ENCODE measurements at regions not wholly inside any gene's neighbourhood (a gene's known extent, or its start where the extent isn't known, plus 50 kb on each side); places are given as distances from the start of the nearest gene placed in this dataset.

- Histone ChIP-seq H3K9ac (ENCODE audit: low read depth in 1 of 3, low read length in 3 of 3) (peak overlapping the region in 1 of 3 donors; percentile 16), H3K27ac (ENCODE audit: low read depth, low read length) (peak overlapping the region; percentile 55)
These were observed 101.9 kb upstream of the RBPJ start for GRCh38 chr4:26218677-26219605.

DNA sequence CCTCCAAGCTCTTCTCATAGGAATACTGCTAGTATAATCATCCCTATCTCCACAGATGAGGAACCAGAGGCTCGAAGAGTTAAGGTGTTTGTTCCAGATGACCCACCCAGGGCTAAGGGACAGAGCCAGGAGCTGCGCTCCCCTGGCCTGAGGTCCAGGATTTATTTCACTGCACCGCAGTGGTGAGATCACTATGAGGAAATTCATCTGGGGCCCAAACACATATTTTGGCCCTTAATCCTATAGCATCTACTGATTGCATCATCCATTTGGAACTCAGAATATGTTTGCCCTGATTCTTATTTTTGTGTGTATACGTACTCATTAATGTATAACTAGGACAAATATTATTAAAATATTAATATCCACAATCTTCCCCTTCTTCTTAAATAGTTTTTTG lies 100.1 kb upstream of the RBPJ start:
- H3K9ac ChIP-seq (ENCODE audit: low read depth in 1 of 3, low read length in 3 of 3) = no peak overlapping the region
- peaks cover 3 to 8% (median 7%) of the 10 kb centered on the region in 3 donors for H3K4me1 ChIP-seq (ENCODE audit: control insufficient read depth in 3 of 3, insufficient read depth in 3 of 3, low read length in 3 of 3)
- H3K27me3 ChIP-seq (ENCODE audit: control insufficient read depth in 3 of 3, insufficient read depth in 3 of 3, low read length in 3 of 3) = no peaks in the 10 kb centered on the region
- H3K4me3 ChIP-seq (ENCODE audit: low read length in 3 of 3) = no peak overlapping the region
- H3K27ac ChIP-seq (ENCODE audit: low read depth, low read length) = no peak overlapping the region
- H3K36me3 ChIP-seq (ENCODE audit: control insufficient read depth in 3 of 3, insufficient read depth in 3 of 3, low read length in 3 of 3) = no peaks in the 10 kb centered on the region
- H3K9me3 ChIP-seq (ENCODE audit: control insufficient read depth in 3 of 3, low read length in 3 of 3) = no peaks in the 10 kb centered on the region

More at GRCh38 chr4:26218677-26219605, 101.9 kb upstream of the RBPJ start:
- Histone ChIP-seq H3K9me3 (ENCODE audit: control insufficient read depth in 3 of 3, low read length in 3 of 3) (no peaks in the 10 kb centered on the region), H3K4me3 (ENCODE audit: low read length in 3 of 3) (peak overlapping the region in 1 of 3 donors; percentile 35), H3K4me1 (ENCODE audit: control insufficient read depth in 3 of 3, insufficient read depth in 3 of 3, low read length in 3 of 3) (peaks cover 3 to 8% (median 7%) of the 10 kb centered on the region in 3 donors), H3K36me3 (ENCODE audit: control insufficient read depth in 3 of 3, insufficient read depth in 3 of 3, low read length in 3 of 3) (no peaks in the 10 kb centered on the region), H3K27me3 (ENCODE audit: control insufficient read depth in 3 of 3, insufficient read depth in 3 of 3, low read length in 3 of 3) (no peaks in the 10 kb centered on the region)

GRCh38 chr4:26223155-26223554 lies 97.7 kb upstream of the RBPJ start:
- H3K4me3 ChIP-seq (ENCODE audit: low read length in 3 of 3) = no peak overlapping the region
- H3K9me3 ChIP-seq (ENCODE audit: control insufficient read depth in 3 of 3, low read length in 3 of 3) = no peaks in the 10 kb centered on the region
- peaks cover 0 to 7% (median 5%) of the 10 kb centered on the region in 3 donors for H3K4me1 ChIP-seq (ENCODE audit: control insufficient read depth in 3 of 3, insufficient read depth in 3 of 3, low read length in 3 of 3)
- H3K9ac ChIP-seq (ENCODE audit: low read depth in 1 of 3, low read length in 3 of 3) = no peak overlapping the region
- no peaks in the 10 kb centered on the region for H3K27me3 ChIP-seq (ENCODE audit: control insufficient read depth in 3 of 3, insufficient read depth in 3 of 3, low read length in 3 of 3)
- no peaks in the 10 kb centered on the region for H3K36me3 ChIP-seq (ENCODE audit: control insufficient read depth in 3 of 3, insufficient read depth in 3 of 3, low read length in 3 of 3)
- H3K27ac ChIP-seq (ENCODE audit: low read depth, low read length) = no peak overlapping the region

- no peak overlapping the region for H3K27ac ChIP-seq (ENCODE audit: low read depth, low read length)
- no peaks in the 10 kb centered on the region for H3K36me3 ChIP-seq (ENCODE audit: control insufficient read depth in 3 of 3, insufficient read depth in 3 of 3, low read length in 3 of 3)
- no peak overlapping the region for H3K9ac ChIP-seq (ENCODE audit: low read depth in 1 of 3, low read length in 3 of 3)
- no peak overlapping the region for H3K4me3 ChIP-seq (ENCODE audit: low read length in 3 of 3)
- no peaks in the 10 kb centered on the region for H3K4me1 ChIP-seq (ENCODE audit: control insufficient read depth in 3 of 3, insufficient read depth in 3 of 3, low read length in 3 of 3)
- H3K27me3 ChIP-seq (ENCODE audit: control insufficient read depth in 3 of 3, insufficient read depth in 3 of 3, low read length in 3 of 3) = no peaks in the 10 kb centered on the region
- no peaks in the 10 kb centered on the region for H3K9me3 ChIP-seq (ENCODE audit: control insufficient read depth in 3 of 3, low read length in 3 of 3)
These were observed 94.0 kb upstream of the RBPJ start for GRCh38 chr4:26226629-26227376.

GRCh38 chr4:26227601-26228229 lies 93.1 kb upstream of the RBPJ start:
- H3K36me3 ChIP-seq (ENCODE audit: control insufficient read depth in 3 of 3, insufficient read depth in 3 of 3, low read length in 3 of 3) = no peaks in the 10 kb centered on the region
- H3K27ac ChIP-seq (ENCODE audit: low read depth, low read length) = no peak overlapping the region
- H3K27me3 ChIP-seq (ENCODE audit: control insufficient read depth in 3 of 3, insufficient read depth in 3 of 3, low read length in 3 of 3) = no peaks in the 10 kb centered on the region
- no peaks in the 10 kb centered on the region for H3K9me3 ChIP-seq (ENCODE audit: control insufficient read depth in 3 of 3, low read length in 3 of 3)
- no peaks in the 10 kb centered on the region for H3K4me1 ChIP-seq (ENCODE audit: control insufficient read depth in 3 of 3, insufficient read depth in 3 of 3, low read length in 3 of 3)
- no peak overlapping the region for H3K9ac ChIP-seq (ENCODE audit: low read depth in 1 of 3, low read length in 3 of 3)
- no peak overlapping the region for H3K4me3 ChIP-seq (ENCODE audit: low read length in 3 of 3)

GRCh38 chr4:26228883-26229282 lies 91.9 kb upstream of the RBPJ start:
- H3K4me3 ChIP-seq (ENCODE audit: low read length in 3 of 3) = no peak overlapping the region
- no peak overlapping the region for H3K9ac ChIP-seq (ENCODE audit: low read depth in 1 of 3, low read length in 3 of 3)
- no peak overlapping the region for H3K27ac ChIP-seq (ENCODE audit: low read depth, low read length)
- H3K36me3 ChIP-seq (ENCODE audit: control insufficient read depth in 3 of 3, insufficient read depth in 3 of 3, low read length in 3 of 3) = no peaks in the 10 kb centered on the region
- H3K9me3 ChIP-seq (ENCODE audit: control insufficient read depth in 3 of 3, low read length in 3 of 3) = no peaks in the 10 kb centered on the region
- H3K4me1 ChIP-seq (ENCODE audit: control insufficient read depth in 3 of 3, insufficient read depth in 3 of 3, low read length in 3 of 3) = no peaks in the 10 kb centered on the region
- no peaks in the 10 kb centered on the region for H3K27me3 ChIP-seq (ENCODE audit: control insufficient read depth in 3 of 3, insufficient read depth in 3 of 3, low read length in 3 of 3)

GRCh38 chr4:26229974-26230373 lies 90.8 kb upstream of the RBPJ start:
- Histone ChIP-seq H3K9me3 (ENCODE audit: control insufficient read depth in 3 of 3, low read length in 3 of 3) (no peaks in the 10 kb centered on the region), H3K4me3 (ENCODE audit: low read length in 3 of 3) (no peak overlapping the region), H3K27ac (ENCODE audit: low read depth, low read length) (no peak overlapping the region), H3K27me3 (ENCODE audit: control insufficient read depth in 3 of 3, insufficient read depth in 3 of 3, low read length in 3 of 3) (no peaks in the 10 kb centered on the region), H3K36me3 (ENCODE audit: control insufficient read depth in 3 of 3, insufficient read depth in 3 of 3, low read length in 3 of 3) (no peaks in the 10 kb centered on the region), H3K9ac (ENCODE audit: low read depth in 1 of 3, low read length in 3 of 3) (no peak overlapping the region), H3K4me1 (ENCODE audit: control insufficient read depth in 3 of 3, insufficient read depth in 3 of 3, low read length in 3 of 3) (no peaks in the 10 kb centered on the region)

GRCh38 chr4:26233350-26233749 lies 87.5 kb upstream of the RBPJ start:
- no peak overlapping the region for H3K9ac ChIP-seq (ENCODE audit: low read depth in 1 of 3, low read length in 3 of 3)
- no peak overlapping the region for H3K27ac ChIP-seq (ENCODE audit: low read depth, low read length)
- H3K4me3 ChIP-seq (ENCODE audit: low read length in 3 of 3) = no peak overlapping the region
- H3K27me3 ChIP-seq (ENCODE audit: control insufficient read depth in 3 of 3, insufficient read depth in 3 of 3, low read length in 3 of 3) = no peaks in the 10 kb centered on the region
- peaks cover under 1 to 3% (median 3%) of the 10 kb centered on the region in 3 donors for H3K4me1 ChIP-seq (ENCODE audit: control insufficient read depth in 3 of 3, insufficient read depth in 3 of 3, low read length in 3 of 3)
- no peaks in the 10 kb centered on the region for H3K9me3 ChIP-seq (ENCODE audit: control insufficient read depth in 3 of 3, low read length in 3 of 3)
- H3K36me3 ChIP-seq (ENCODE audit: control insufficient read depth in 3 of 3, insufficient read depth in 3 of 3, low read length in 3 of 3) = no peaks in the 10 kb centered on the region

- no peak overlapping the region for H3K9ac ChIP-seq (ENCODE audit: low read depth in 1 of 3, low read length in 3 of 3)
- H3K4me1 ChIP-seq (ENCODE audit: control insufficient read depth in 3 of 3, insufficient read depth in 3 of 3, low read length in 3 of 3) = peaks cover 8 to 14% (median 8%) of the 10 kb centered on the region in 3 donors
- no peak overlapping the region for H3K27ac ChIP-seq (ENCODE audit: low read depth, low read length)
- H3K4me3 ChIP-seq (ENCODE audit: low read length in 3 of 3) = no peak overlapping the region
- no peaks in the 10 kb centered on the region for H3K36me3 ChIP-seq (ENCODE audit: control insufficient read depth in 3 of 3, insufficient read depth in 3 of 3, low read length in 3 of 3)
- H3K27me3 ChIP-seq (ENCODE audit: control insufficient read depth in 3 of 3, insufficient read depth in 3 of 3, low read length in 3 of 3) = no peaks in the 10 kb centered on the region
- no peaks in the 10 kb centered on the region for H3K9me3 ChIP-seq (ENCODE audit: control insufficient read depth in 3 of 3, low read length in 3 of 3)
These were observed 85.3 kb upstream of the RBPJ start for GRCh38 chr4:26235500-26235899.
